ENCODE measurements at regions not wholly inside any gene's neighbourhood (a gene's known extent, or its start where the extent isn't known, plus 50 kb on each side); places are given as distances from the start of the nearest gene placed in this dataset.
"Not testable (repeated sequence)": the region's sequence is repeated elsewhere in the genome, so short reads cannot be mapped to it uniquely, and the experiment has no call there.

GRCh38 chr13:54513254-54513653 lies 1484.6 kb downstream of the OLFM4 start:
- Histone ChIP-seq H3K79me1 (ENCODE audit: low read length) (no peaks in the 10 kb centered on the region), H2AK5ac (ENCODE audit: low read length) (no peak overlapping the region), H4K91ac (ENCODE audit: low read depth, low read length) (no peak overlapping the region), H3K18ac (ENCODE audit: low read length) (no peak overlapping the region), H3K4me3 (ENCODE audit: low read depth, low read length) (no peak overlapping the region), H4K12ac (ENCODE audit: low read depth, low read length) (no peak overlapping the region), H2BK5ac (ENCODE audit: low read depth, low read length, poor library complexity) (no peak overlapping the region), H3K79me2 (ENCODE audit: control insufficient read depth, insufficient read depth, low read length, poor library complexity) (no peaks in the 10 kb centered on the region), H2AFZ (ENCODE audit: insufficient read depth, low read length, poor library complexity) (no peak overlapping the region), H3K36me3 (ENCODE audit: control insufficient read depth in 1 of 2, insufficient read depth in 2 of 2, low read length in 2 of 2) (no peaks in the 10 kb centered on the region), H3K4ac (ENCODE audit: low read depth, low read length) (no peak overlapping the region), H2BK120ac (ENCODE audit: insufficient read depth, low read length, poor library complexity) (no peak overlapping the region), H3K9ac (ENCODE audit: low read length) (no peak overlapping the region), H3K27ac (ENCODE audit: low read depth, low read length) (no peak overlapping the region), H3K14ac (ENCODE audit: low read length) (no peak overlapping the region), H3K23ac (ENCODE audit: low read length) (no peak overlapping the region), H3K4me2 (ENCODE audit: low read length) (no peak overlapping the region), H3K9me3 (ENCODE audit: insufficient read depth, low read depth, low read length) (no peaks in the 10 kb centered on the region), H3K4me1 (ENCODE audit: control insufficient read depth in 1 of 2, insufficient read depth in 2 of 2, low read length in 2 of 2) (no peaks in the 10 kb centered on the region), H4K8ac (ENCODE audit: low read depth, low read length) (no peak overlapping the region), H2BK12ac (ENCODE audit: low read length) (no peak overlapping the region), H3K27me3 (ENCODE audit: insufficient read depth, low read length) (no peaks in the 10 kb centered on the region)
- no peak for DNase-seq
- no CpG with 5 or more reads among the region's 1 CpG for WGBS (ENCODE audit: extremely low coverage, insufficient coverage, insufficient read length)

GRCh38 chr13:54536112-54536511 lies 1507.5 kb downstream of the OLFM4 start:
- H2BK120ac ChIP-seq (ENCODE audit: insufficient read depth, low read length, poor library complexity) = no peak overlapping the region
- no CpG with 5 or more reads among the region's 3 CpGs for WGBS (ENCODE audit: extremely low coverage, insufficient coverage, insufficient read length)

GRCh38 chr13:54563286-54563685 lies 1534.7 kb downstream of the OLFM4 start:
- Histone ChIP-seq H3K27ac (ENCODE audit: low read depth, low read length) (no peak overlapping the region), H3K4me1 (ENCODE audit: control insufficient read depth in 1 of 2, insufficient read depth in 2 of 2, low read length in 2 of 2) (no peaks in the 10 kb centered on the region), H4K8ac (ENCODE audit: low read depth, low read length) (no peak overlapping the region), H3K79me2 (ENCODE audit: control insufficient read depth, insufficient read depth, low read length, poor library complexity) (no peaks in the 10 kb centered on the region), H3K4me3 (ENCODE audit: low read depth, low read length) (no peak overlapping the region), H2BK120ac (ENCODE audit: insufficient read depth, low read length, poor library complexity) (no peak overlapping the region), H3K4me2 (ENCODE audit: low read length) (no peak overlapping the region), H3K9me3 (ENCODE audit: insufficient read depth, low read depth, low read length) (no peaks in the 10 kb centered on the region), H4K91ac (ENCODE audit: low read depth, low read length) (no peak overlapping the region), H3K27me3 (ENCODE audit: insufficient read depth, low read length) (no peaks in the 10 kb centered on the region), H3K79me1 (ENCODE audit: low read length) (no peaks in the 10 kb centered on the region), H2AK5ac (ENCODE audit: low read length) (no peak overlapping the region), H2AFZ (ENCODE audit: insufficient read depth, low read length, poor library complexity) (no peak overlapping the region), H3K9ac (ENCODE audit: low read length) (no peak overlapping the region), H3K4ac (ENCODE audit: low read depth, low read length) (no peak overlapping the region), H3K36me3 (ENCODE audit: control insufficient read depth in 1 of 2, insufficient read depth in 2 of 2, low read length in 2 of 2) (no peaks in the 10 kb centered on the region), H4K12ac (ENCODE audit: low read depth, low read length) (no peak overlapping the region), H3K23ac (ENCODE audit: low read length) (no peak overlapping the region), H3K18ac (ENCODE audit: low read length) (no peak overlapping the region), H3K14ac (ENCODE audit: low read length) (no peak overlapping the region), H2BK12ac (ENCODE audit: low read length) (no peak overlapping the region), H2BK5ac (ENCODE audit: low read depth, low read length, poor library complexity) (no peak overlapping the region)
- no peak for DNase-seq
- no CpG with 5 or more reads among the region's 2 CpGs for WGBS (ENCODE audit: extremely low coverage, insufficient coverage, insufficient read length)

More at GRCh38 chr13:54536112-54536511, 1507.5 kb downstream of the OLFM4 start:
- Histone ChIP-seq H4K8ac (ENCODE audit: low read depth, low read length) (no peak overlapping the region), H3K4ac (ENCODE audit: low read depth, low read length) (no peak overlapping the region), H2BK12ac (ENCODE audit: low read length) (no peak overlapping the region), H2AK5ac (ENCODE audit: low read length) (no peak overlapping the region), H3K27ac (ENCODE audit: low read depth, low read length) (no peak overlapping the region), H3K79me2 (ENCODE audit: control insufficient read depth, insufficient read depth, low read length, poor library complexity) (no peaks in the 10 kb centered on the region), H3K36me3 (ENCODE audit: control insufficient read depth in 1 of 2, insufficient read depth in 2 of 2, low read length in 2 of 2) (no peaks in the 10 kb centered on the region), H3K4me1 (ENCODE audit: control insufficient read depth in 1 of 2, insufficient read depth in 2 of 2, low read length in 2 of 2) (no peaks in the 10 kb centered on the region), H3K9ac (ENCODE audit: low read length) (no peak overlapping the region), H4K12ac (ENCODE audit: low read depth, low read length) (no peak overlapping the region), H3K9me3 (ENCODE audit: insufficient read depth, low read depth, low read length) (no peaks in the 10 kb centered on the region), H3K79me1 (ENCODE audit: low read length) (no peaks in the 10 kb centered on the region), H3K18ac (ENCODE audit: low read length) (no peak overlapping the region), H3K27me3 (ENCODE audit: insufficient read depth, low read length) (no peaks in the 10 kb centered on the region), H4K91ac (ENCODE audit: low read depth, low read length) (no peak overlapping the region), H2AFZ (ENCODE audit: insufficient read depth, low read length, poor library complexity) (no peak overlapping the region), H2BK5ac (ENCODE audit: low read depth, low read length, poor library complexity) (no peak overlapping the region), H3K23ac (ENCODE audit: low read length) (no peak overlapping the region), H3K4me3 (ENCODE audit: low read depth, low read length) (no peak overlapping the region), H3K14ac (ENCODE audit: low read length) (no peak overlapping the region), H3K4me2 (ENCODE audit: low read length) (no peak overlapping the region)
- DNase-seq = peak in 1 of 2 donors; percentile 20

- not testable (repeated sequence) for H3K14ac ChIP-seq (ENCODE audit: low read length); H2BK120ac ChIP-seq (ENCODE audit: insufficient read depth, low read length, poor library complexity); H4K8ac ChIP-seq (ENCODE audit: low read depth, low read length); H3K79me1 ChIP-seq (ENCODE audit: low read length); H4K91ac ChIP-seq (ENCODE audit: low read depth, low read length); H4K12ac ChIP-seq (ENCODE audit: low read depth, low read length); H3K4ac ChIP-seq (ENCODE audit: low read depth, low read length); H2BK12ac ChIP-seq (ENCODE audit: low read length); H3K27me3 ChIP-seq (ENCODE audit: insufficient read depth, low read length); H3K27ac ChIP-seq (ENCODE audit: low read depth, low read length); H3K4me1 ChIP-seq (ENCODE audit: control insufficient read depth in 1 of 2, insufficient read depth in 2 of 2, low read length in 2 of 2); H3K4me2 ChIP-seq (ENCODE audit: low read length); H3K79me2 ChIP-seq (ENCODE audit: control insufficient read depth, insufficient read depth, low read length, poor library complexity); H3K18ac ChIP-seq (ENCODE audit: low read length); H3K36me3 ChIP-seq (ENCODE audit: control insufficient read depth in 1 of 2, insufficient read depth in 2 of 2, low read length in 2 of 2); H3K4me3 ChIP-seq (ENCODE audit: low read depth, low read length); H2AFZ ChIP-seq (ENCODE audit: insufficient read depth, low read length, poor library complexity); H3K9ac ChIP-seq (ENCODE audit: low read length); H3K9me3 ChIP-seq (ENCODE audit: insufficient read depth, low read depth, low read length); H2BK5ac ChIP-seq (ENCODE audit: low read depth, low read length, poor library complexity); H2AK5ac ChIP-seq (ENCODE audit: low read length); H3K23ac ChIP-seq (ENCODE audit: low read length)
- DNase-seq = peak in 1 of 2 donors; percentile 20
- no CpG with 5 or more reads among the region's 13 CpGs for WGBS (ENCODE audit: extremely low coverage, insufficient coverage, insufficient read length)
These were observed 1543.4 kb downstream of the OLFM4 start for GRCh38 chr13:54572037-54572436.
